H1 (cell line): ENCODE measurements at regions not wholly inside any gene's neighbourhood (a gene's known extent, or its start where the extent isn't known, plus 50 kb on each side); places are given as distances from the start of the nearest gene placed in this dataset.

ENCODE experiments used
- CTCF ChIA-PET: fragments of 300-600 bp; sonication (Branson Sonifier 250); formaldehyde crosslinking; loops from one replicate; lab custom pipeline; 2021; ENCODE audit not compliant: partially characterized antibody; lab: Charles Lee
- POLR2A ChIA-PET: fragments of 300-600 bp; sonication (Branson Sonifier 250); formaldehyde crosslinking; loops from one replicate; lab custom pipeline; 2021; ENCODE audit warnings: inconsistent platforms; ENCODE audit not compliant: partially characterized antibody; lab: Charles Lee
- DNase-seq, 2 experiments: peaks; one replicate each; pipeline versions ENCODE4 v3.0.0 to v3.0.0-alpha.2; 2010 to 2022; ENCODE audit warnings: low spot score in 2 of 2, low read depth in 1 of 2, mixed read lengths in 1 of 2
- FAIRE-seq: peaks from 2 replicates; lab custom pipeline; 2011; peaks lifted over from hg19 to GRCh38; lab: Jason Lieb, UNC
- H2AFZ ChIP-seq: 2 replicates; pipeline ENCODE4 v1.8.1; 2012; ENCODE audit warnings: low read length, inconsistent platforms
- H2AK5ac ChIP-seq: 2 replicates; pipeline ENCODE4 v1.6.1; 2013; ENCODE audit warnings: low read depth, low read length
- H2BK120ac ChIP-seq: replicated peaks from 2 replicates; pipeline ENCODE3; 2013; ENCODE audit warnings: low read depth, low read length, inconsistent platforms
- H2BK12ac ChIP-seq: 2 replicates; pipeline ENCODE4 v1.6.1; 2013; ENCODE audit warnings: low read depth, low read length
- H2BK15ac ChIP-seq: 2 replicates; pipeline ENCODE4 v1.6.1; 2013; ENCODE audit warnings: low read length
- H2BK20ac ChIP-seq: 2 replicates; pipeline ENCODE4 v1.6.1; 2013; ENCODE audit warnings: low read length
- H2BK5ac ChIP-seq: 2 replicates; pipeline ENCODE4 v1.6.1; 2013; ENCODE audit warnings: low read depth, low read length
- H3K14ac ChIP-seq: 2 replicates; pipeline ENCODE4 v1.6.1; 2013; ENCODE audit warnings: inconsistent platforms; ENCODE audit not compliant: insufficient read length
- H3K18ac ChIP-seq: 2 replicates; pipeline ENCODE4 v1.6.1; 2013; ENCODE audit warnings: low read length; ENCODE audit errors: extremely low read depth
- H3K23ac ChIP-seq: 2 replicates; pipeline ENCODE4 v1.6.1; 2013; ENCODE audit warnings: inconsistent platforms; ENCODE audit not compliant: insufficient read length
- H3K23me2 ChIP-seq: 2 replicates; pipeline ENCODE4 v1.6.1; 2013; ENCODE audit warnings: low read depth, low read length
- H3K27ac ChIP-seq: 2 replicates; pipeline ENCODE4 v1.6.1; 2011; ENCODE audit warnings: low read depth, low read length, inconsistent platforms
- H3K27me3 ChIP-seq, 4 experiments: replicated peaks in 1 of 4; 1 replicate in 1 of 4; 2 replicates in 3 of 4; pipeline versions ENCODE4 v1.6.1 to v1.8.1; 2011 to 2013; ENCODE audit warnings: low read length in 3 of 4, mild to moderate bottlenecking in 3 of 4, inconsistent platforms in 2 of 4, mixed read lengths in 2 of 4, moderate library complexity in 1 of 4; ENCODE audit not compliant: control insufficient read depth in 3 of 4, insufficient read depth in 3 of 4; ENCODE audit errors: extremely low read depth in 1 of 4
- H3K36me3 ChIP-seq, 4 experiments: 2 replicates each; pipeline versions ENCODE4 v1.6.1 to v1.8.1; 2011 to 2013; ENCODE audit warnings: mild to moderate bottlenecking in 4 of 4, low read length in 3 of 4, moderate library complexity in 2 of 4, control low read depth in 1 of 4, inconsistent platforms in 1 of 4; ENCODE audit not compliant: insufficient read depth in 4 of 4, control insufficient read depth in 2 of 4
- H3K4ac ChIP-seq: replicated peaks from 2 replicates; pipeline ENCODE3; 2013; ENCODE audit warnings: low read length, low read depth, mixed read lengths, inconsistent platforms; ENCODE audit not compliant: insufficient read length
- H3K4me1 ChIP-seq, 4 experiments: replicated peaks in 1 of 4; 1 replicate in 1 of 4; 2 replicates in 3 of 4; pipeline versions ENCODE4 v1.6.1 to v1.8.1; 2011 to 2013; ENCODE audit warnings: low read length in 3 of 4, inconsistent platforms in 2 of 4, mixed read lengths in 1 of 4; ENCODE audit not compliant: insufficient read depth in 4 of 4, control insufficient read depth in 3 of 4
- H3K4me2 ChIP-seq, 2 experiments: 2 replicates each; pipeline versions ENCODE4 v1.6.1 to v1.8.1; 2011 to 2013; ENCODE audit warnings: low read depth in 2 of 2, low read length in 2 of 2, control low read depth in 1 of 2, inconsistent platforms in 1 of 2, mild to moderate bottlenecking in 1 of 2; ENCODE audit not compliant: insufficient read depth in 1 of 2
- H3K4me3 ChIP-seq, 4 experiments: fragments of 200-600, 300-600 bp in 1 of 4; sonication (generic), shearing (Covaris generic), sonication (Bioruptor Twin) in 1 of 4; 2 replicates each; pipeline versions ENCODE4 v1.5.1 to v1.8.1; 2011 to 2016; ENCODE audit warnings: low read length in 4 of 4, low read depth in 3 of 4, control low read depth in 2 of 4, inconsistent platforms in 2 of 4, mild to moderate bottlenecking in 2 of 4, mixed read lengths in 1 of 4, moderate library complexity in 1 of 4; ENCODE audit not compliant: insufficient read depth in 2 of 4; ENCODE audit errors: extremely low read depth in 1 of 4
- H3K56ac ChIP-seq: replicated peaks from 2 replicates; pipeline ENCODE3; 2013; ENCODE audit warnings: low read depth, mild to moderate bottlenecking, mixed read lengths, low read length, inconsistent platforms; ENCODE audit not compliant: insufficient read length
- H3K79me1 ChIP-seq: 2 replicates; pipeline ENCODE4 v1.6.1; 2013; ENCODE audit warnings: low read depth, low read length, control low read depth
- H3K79me2 ChIP-seq, 2 experiments: 2 replicates each; pipeline versions ENCODE4 v1.6.1 to v1.8.1; 2012 to 2013; ENCODE audit warnings: low read length in 2 of 2, mild to moderate bottlenecking in 2 of 2, inconsistent platforms in 1 of 2; ENCODE audit not compliant: insufficient read depth in 2 of 2, control insufficient read depth in 1 of 2
- H3K9ac ChIP-seq, 4 experiments: replicated peaks in 1 of 4; 1 replicate in 1 of 4; 2 replicates in 3 of 4; pipeline versions ENCODE4 v1.6.1 to v1.8.1; 2011 to 2013; ENCODE audit warnings: low read depth in 3 of 4, low read length in 3 of 4, control low read depth in 2 of 4, mild to moderate bottlenecking in 2 of 4, moderate library complexity in 2 of 4, inconsistent platforms in 1 of 4; ENCODE audit errors: extremely low read depth in 1 of 4
- H3K9me3 ChIP-seq, 2 experiments: 2 replicates each; pipeline versions ENCODE4 v1.6.1 to v1.8.1; 2012 to 2013; ENCODE audit warnings: mild to moderate bottlenecking in 2 of 2, moderate library complexity in 2 of 2, control low read depth in 1 of 2, inconsistent platforms in 1 of 2, low read depth in 1 of 2, low read length in 1 of 2, mixed read lengths in 1 of 2; ENCODE audit not compliant: insufficient read depth in 2 of 2
- H4K20me1 ChIP-seq, 2 experiments: replicated peaks in 1 of 2; 2 replicates each; pipeline versions ENCODE3 to v1.8.1; 2011 to 2013; ENCODE audit warnings: inconsistent platforms in 2 of 2, low read length in 2 of 2, mild to moderate bottlenecking in 1 of 2; ENCODE audit not compliant: insufficient read depth in 2 of 2, control insufficient read depth in 1 of 2
- H4K5ac ChIP-seq: 2 replicates; pipeline ENCODE4 v1.6.1; 2013; ENCODE audit warnings: low read length, low read depth, mixed read lengths, inconsistent platforms; ENCODE audit not compliant: insufficient read length
- H4K8ac ChIP-seq: 2 replicates; pipeline ENCODE4 v1.8.0; 2013; ENCODE audit warnings: mild to moderate bottlenecking, moderate library complexity, low read length, inconsistent platforms; ENCODE audit not compliant: insufficient read depth; ENCODE audit errors: extremely low read depth
- H4K91ac ChIP-seq: replicated peaks from 2 replicates; pipeline ENCODE3; 2013; ENCODE audit warnings: low read length, mixed read lengths, inconsistent platforms; ENCODE audit not compliant: insufficient read length
- ASH2L ChIP-seq: fragments of 200-600, 300-600 bp; sonication (generic); IDR thresholded peaks from one replicate; pipeline ENCODE4 v1.7.1; 2017; ENCODE audit warnings: low read length
- CBX8 ChIP-seq: fragments of 300-800, 300-1000 bp; sonication (generic); IDR thresholded peaks from 2 replicates; pipeline ENCODE4 v1.7.1; 2016; ENCODE audit warnings: low read depth, low read length, borderline replicate concordance
- EP300 ChIP-seq, 2 experiments: IDR thresholded peaks; 1 replicate in 1 of 2; 2 replicates in 1 of 2; pipeline ENCODE4 v1.6.1; 2011 to 2012; ENCODE audit warnings: low read depth in 2 of 2, low read length in 2 of 2, mild to moderate bottlenecking in 2 of 2, borderline replicate concordance in 1 of 2, inconsistent platforms in 1 of 2, moderate library complexity in 1 of 2
- EZH2 ChIP-seq: fragments of 200-600 bp; sonication (generic); IDR thresholded peaks from 2 replicates; pipeline ENCODE4 v1.7.1; 2012; ENCODE audit warnings: low read depth, mild to moderate bottlenecking, moderate library complexity, low read length, inconsistent platforms; ENCODE audit not compliant: severe bottlenecking
- FOSL1 ChIP-seq: IDR thresholded peaks from 2 replicates; pipeline ENCODE4 v1.6.1; 2011; ENCODE audit warnings: mild to moderate bottlenecking, low read depth, low read length, moderate library complexity; ENCODE audit not compliant: insufficient read depth
- HDAC2 ChIP-seq, 2 experiments: fragments of 300-600 bp in 1 of 2; sonication (generic) in 1 of 2; IDR thresholded peaks; 2 replicates each; pipeline ENCODE4 v1.6.1; 2011 to 2012; ENCODE audit warnings: low read depth in 2 of 2, low read length in 2 of 2, mild to moderate bottlenecking in 2 of 2, moderate library complexity in 2 of 2, borderline replicate concordance in 1 of 2, inconsistent platforms in 1 of 2
- MAX ChIP-seq: IDR thresholded peaks from 2 replicates; pipeline ENCODE4 v1.6.1; 2012; ENCODE audit warnings: inconsistent platforms
- NANOG ChIP-seq: IDR thresholded peaks from 2 replicates; pipeline ENCODE4 v1.6.1; 2011; ENCODE audit warnings: low read length, low read depth, mild to moderate bottlenecking, inconsistent platforms; ENCODE audit not compliant: insufficient read depth, poor library complexity, severe bottlenecking
- POU5F1 ChIP-seq: IDR thresholded peaks from 2 replicates; pipeline ENCODE4 v1.6.1; 2011; ENCODE audit warnings: low read depth, mild to moderate bottlenecking, low read length, moderate library complexity
- SIN3A ChIP-seq, 2 experiments: IDR thresholded peaks in 1 of 2; conservative IDR thresholded peaks in 1 of 2; 2 replicates each; pipeline ENCODE4 v1.6.1; 2011 to 2012; ENCODE audit warnings: low read length in 2 of 2, improper control_type of control experiment in 1 of 2, low read depth in 1 of 2, mild to moderate bottlenecking in 1 of 2
- SIX5 ChIP-seq: IDR thresholded peaks from 2 replicates; pipeline ENCODE4 v1.6.1; 2011; ENCODE audit warnings: mild to moderate bottlenecking, low read depth, low read length
- SP1 ChIP-seq: IDR thresholded peaks from 2 replicates; pipeline ENCODE4 v1.6.1; 2011; ENCODE audit warnings: low read depth, low read length
- TBP ChIP-seq: IDR thresholded peaks from 2 replicates; pipeline ENCODE4 v1.6.1; 2011; ENCODE audit warnings: low read depth, low read length, improper control_type of control experiment
- ZNF274 ChIP-seq: IDR thresholded peaks from 2 replicates; pipeline ENCODE4 v1.7.0; 2012; ENCODE audit warnings: low read length, borderline replicate concordance; ENCODE audit errors: extremely low read depth
- WGBS, 2 experiments: shearing (Covaris generic) in 1 of 2; methylation state at CpG; one replicate each; pipeline versions ENCODE4 v1.1.6 to v1.1.7; 2013 to 2015; ENCODE audit warnings: low lambda C conversion rate in 2 of 2, mixed read lengths in 2 of 2, inconsistent platforms in 1 of 2, low coverage in 1 of 2, missing lambda C conversion rate in 1 of 2; ENCODE audit not compliant: insufficient replicate concordance in 2 of 2, insufficient coverage in 1 of 2, insufficient read length in 1 of 2; ENCODE audit errors: extremely low coverage in 1 of 2, missing lambda C conversion rate in 1 of 2; 5-methylcytosine and 5-hydroxymethylcytosine counted together

- Histone ChIP-seq H4K8ac (no peak overlapping the region), H4K91ac (no peak overlapping the region), H2BK120ac (no peak overlapping the region), H2BK20ac (no peak overlapping the region), H3K79me1 (no peaks in the 10 kb centered on the region), H4K20me1 (no peaks in the 10 kb centered on the region), H3K79me2 (no peaks in the 10 kb centered on the region), H2BK12ac (no peak overlapping the region), H3K56ac (no peak overlapping the region), H2AK5ac (no peak overlapping the region), H3K4me3 (no peak overlapping the region), H3K23ac (no peak overlapping the region), H3K4me1 (no peaks in the 10 kb centered on the region), H3K27me3 (no peaks in the 10 kb centered on the region), H3K9me3 (no peaks in the 10 kb centered on the region), H2BK15ac (no peak overlapping the region), H3K18ac (no peak overlapping the region), H3K27ac (no peak overlapping the region), H3K36me3 (no peaks in the 10 kb centered on the region), H3K9ac (no peak overlapping the region), H4K5ac (no peak overlapping the region), H2AFZ (no peak overlapping the region), H3K4me2 (no peak overlapping the region), H3K14ac (no peak overlapping the region), H2BK5ac (no peak overlapping the region), H3K4ac (no peak overlapping the region), H3K23me2 (no peaks in the 10 kb centered on the region)
- ChIA-PET POLR2A (no interaction called here), CTCF (interaction anchor here (0.6 kb wide), 1 partner anchor 125 kb away, joined by 3 read pairs; no protein-coding TSS in a partner anchor)
- WGBS, 2 experiments, result 86% methylated on average over 2 of the region's 2 CpGs; no CpG with 5 or more reads in 1 of the 2 experiments
- FAIRE-seq (no peak), DNase-seq (no peak)
- TF ChIP-seq POU5F1 (no peak), CBX8 (no peak), TBP (no peak), SP1 (no peak), SIX5 (no peak), FOSL1 (no peak), NANOG (no peak), ASH2L (no peak), SIN3A (conservative IDR thresholded peaks at IDR 0.05 in 1 of 2, IDR thresholded peaks at IDR 0.05 in 1 of 2; ENCODE audit: low read depth in 1 of 2, low read length in 2 of 2) (no peak), HDAC2 (IDR thresholded peaks at IDR 0.05; ENCODE audit: borderline replicate concordance in 1 of 2, low read depth in 2 of 2, low read length in 2 of 2) (no peak), EP300 (IDR thresholded peaks at IDR 0.05; ENCODE audit: borderline replicate concordance in 1 of 2, low read depth in 2 of 2, low read length in 2 of 2) (no peak), MAX (no peak), EZH2 (no peak), ZNF274 (no peak)
These were observed 101.4 kb upstream of the CNKSR3 start for GRCh38 chr6:154611847-154612246.
